Neutrophil (primary cell): ENCODE measurements at regions not wholly inside any gene's neighbourhood (a gene's known extent, or its start where the extent isn't known, plus 50 kb on each side); places are given as distances from the start of the nearest gene placed in this dataset.

Experiments used
- H3K27ac ChIP-seq: fragments of 200-600 bp; sonication (generic); 2 replicates; pipeline ENCODE4 v1.5.1; 2016; ENCODE audit warnings: mild to moderate bottlenecking, moderate library complexity
- H3K27me3 ChIP-seq: fragments of 200-600 bp; sonication (generic); 2 replicates; pipeline ENCODE4 v1.6.0; 2016; ENCODE audit warnings: mild to moderate bottlenecking
- H3K36me3 ChIP-seq: fragments of 200-600 bp; sonication (generic); 2 replicates; pipeline ENCODE4 v1.5.1; 2017
- H3K4me1 ChIP-seq, 2 experiments: fragments of 200-600 bp in 1 of 2; sonication (generic) in 1 of 2; 1 replicate in 1 of 2; 2 replicates in 1 of 2; pipeline versions ENCODE4 v1.5.1 to v1.6.1; 2013 to 2016; ENCODE audit warnings: low read depth in 1 of 2, low read length in 1 of 2, mild to moderate bottlenecking in 1 of 2, moderate library complexity in 1 of 2; ENCODE audit not compliant: control insufficient read depth in 1 of 2, insufficient read depth in 1 of 2
- H3K4me3 ChIP-seq, 2 experiments: fragments of 200-600 bp in 1 of 2; sonication (generic) in 1 of 2; 1 replicate in 1 of 2; 2 replicates in 1 of 2; pipeline ENCODE4 v1.5.1; 2013 to 2016; ENCODE audit warnings: low read depth in 1 of 2, low read length in 1 of 2, mild to moderate bottlenecking in 1 of 2, moderate library complexity in 1 of 2
- H3K9me3 ChIP-seq: fragments of 200-600 bp; sonication (generic); 2 replicates; pipeline ENCODE4 v1.5.1; 2016
- TF ChIP-seq, protein P1 (sequence below): fragments of 200-600 bp; sonication (generic); IDR thresholded peaks from 2 replicates; pipeline ENCODE4 v1.5.1; 2016; ENCODE audit warnings: antibody characterized with exemption

- TF ChIP-seq, protein P1, sequence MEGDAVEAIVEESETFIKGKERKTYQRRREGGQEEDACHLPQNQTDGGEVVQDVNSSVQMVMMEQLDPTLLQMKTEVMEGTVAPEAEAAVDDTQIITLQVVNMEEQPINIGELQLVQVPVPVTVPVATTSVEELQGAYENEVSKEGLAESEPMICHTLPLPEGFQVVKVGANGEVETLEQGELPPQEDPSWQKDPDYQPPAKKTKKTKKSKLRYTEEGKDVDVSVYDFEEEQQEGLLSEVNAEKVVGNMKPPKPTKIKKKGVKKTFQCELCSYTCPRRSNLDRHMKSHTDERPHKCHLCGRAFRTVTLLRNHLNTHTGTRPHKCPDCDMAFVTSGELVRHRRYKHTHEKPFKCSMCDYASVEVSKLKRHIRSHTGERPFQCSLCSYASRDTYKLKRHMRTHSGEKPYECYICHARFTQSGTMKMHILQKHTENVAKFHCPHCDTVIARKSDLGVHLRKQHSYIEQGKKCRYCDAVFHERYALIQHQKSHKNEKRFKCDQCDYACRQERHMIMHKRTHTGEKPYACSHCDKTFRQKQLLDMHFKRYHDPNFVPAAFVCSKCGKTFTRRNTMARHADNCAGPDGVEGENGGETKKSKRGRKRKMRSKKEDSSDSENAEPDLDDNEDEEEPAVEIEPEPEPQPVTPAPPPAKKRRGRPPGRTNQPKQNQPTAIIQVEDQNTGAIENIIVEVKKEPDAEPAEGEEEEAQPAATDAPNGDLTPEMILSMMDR: no peak
- Histone ChIP-seq H3K4me1 (peaks cover 8 to 12% of the 10 kb centered on the region in 2 experiments), H3K27ac (no peak overlapping the region), H3K27me3 (no peaks in the 10 kb centered on the region), H3K36me3 (no peaks in the 10 kb centered on the region), H3K4me3 (no peak overlapping the region), H3K9me3 (no peaks in the 10 kb centered on the region)
Measured at GRCh38 chr1:58909914-58910681, 126.3 kb upstream of the JUN start.

DNA sequence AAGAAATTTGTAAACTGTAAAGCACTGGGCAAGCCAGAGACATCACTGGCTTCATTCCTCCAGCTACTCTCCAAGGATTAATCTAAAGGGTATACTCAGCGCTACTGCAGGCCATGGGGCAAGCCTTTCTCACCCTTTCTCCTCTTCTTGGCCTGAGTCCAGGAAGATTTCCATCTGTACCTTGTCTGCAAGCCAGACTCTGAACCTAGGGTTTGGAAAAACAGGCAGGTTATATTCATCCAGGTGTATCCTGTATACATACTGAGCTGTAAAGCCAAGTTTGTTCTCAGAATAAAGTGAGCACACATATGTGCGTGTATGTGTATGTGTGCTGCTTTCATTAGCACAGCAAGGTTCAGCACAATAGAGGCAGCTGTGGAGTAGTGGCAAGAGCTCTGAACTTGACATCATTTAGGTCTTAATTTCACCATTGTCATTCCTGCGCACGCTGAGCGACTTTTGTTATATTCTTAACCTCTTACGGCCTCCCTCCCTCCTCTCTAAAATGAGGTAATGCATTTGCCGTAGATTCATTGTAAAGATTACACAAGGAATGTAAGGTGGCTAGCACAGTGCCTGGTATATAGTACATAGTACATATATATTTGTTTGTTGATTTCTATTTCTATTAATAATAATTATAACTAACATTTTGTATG lies 128.1 kb upstream of the JUN start:
- Histone ChIP-seq H3K27me3 (no peaks in the 10 kb centered on the region), H3K27ac (no peak overlapping the region), H3K36me3 (no peaks in the 10 kb centered on the region), H3K9me3 (no peaks in the 10 kb centered on the region), H3K4me3 (no peak overlapping the region), H3K4me1 (peaks cover 8 to 12% of the 10 kb centered on the region in 2 experiments)
- TF ChIP-seq, protein P1: no peak

DNA sequence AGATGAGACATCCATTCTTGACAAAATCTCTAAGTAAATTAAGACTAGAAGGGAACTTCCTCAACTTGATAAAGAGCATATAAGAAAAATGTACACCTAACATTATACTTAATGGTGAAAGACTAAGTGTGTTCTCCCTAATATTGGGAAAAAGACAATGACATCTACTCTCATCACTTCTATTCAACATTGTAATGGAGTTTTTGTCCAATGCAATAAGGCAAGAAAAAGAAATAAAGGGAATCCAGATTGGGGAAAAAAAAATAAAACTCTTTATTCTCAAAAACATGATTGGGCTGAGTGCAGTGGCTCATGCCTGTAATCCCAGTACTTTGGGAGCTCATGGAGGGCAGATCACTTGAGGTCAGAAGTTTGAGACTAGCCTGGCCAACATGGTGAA lies 131.1 kb upstream of the JUN start:
- H3K27ac ChIP-seq: no peak overlapping the region
- peaks cover 12 to 13% of the 10 kb centered on the region in 2 experiments for H3K4me1 ChIP-seq
- TF ChIP-seq, protein P1: no peak
- no peaks in the 10 kb centered on the region for H3K27me3 ChIP-seq
- no peak overlapping the region for H3K4me3 ChIP-seq
- no peaks in the 10 kb centered on the region for H3K36me3 ChIP-seq
- no peaks in the 10 kb centered on the region for H3K9me3 ChIP-seq

DNA sequence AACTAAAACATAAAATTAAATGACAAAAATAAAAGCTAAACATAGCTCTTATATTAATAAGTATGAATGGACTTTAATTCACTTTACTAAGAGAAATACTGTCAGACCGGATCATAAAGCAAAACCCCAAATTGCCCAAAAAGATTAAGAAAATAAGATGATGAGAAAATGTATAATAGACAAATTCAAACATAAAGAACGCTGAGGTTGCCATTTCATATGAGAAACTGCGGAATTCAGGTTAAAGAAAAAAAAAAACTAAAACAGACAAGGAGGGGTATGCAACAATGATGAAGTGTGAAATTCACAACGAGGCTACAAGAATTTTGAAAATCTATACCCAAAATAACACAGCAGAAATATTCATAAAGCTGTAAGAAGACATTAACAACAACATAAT lies 133.6 kb upstream of the JUN start:
- Histone ChIP-seq H3K27me3 (no peaks in the 10 kb centered on the region), H3K4me3 (no peak overlapping the region), H3K27ac (no peak overlapping the region), H3K36me3 (no peaks in the 10 kb centered on the region), H3K9me3 (no peaks in the 10 kb centered on the region), H3K4me1 (peaks cover 22 to 36% of the 10 kb centered on the region in 2 experiments)
- TF ChIP-seq, protein P1: no peak

DNA sequence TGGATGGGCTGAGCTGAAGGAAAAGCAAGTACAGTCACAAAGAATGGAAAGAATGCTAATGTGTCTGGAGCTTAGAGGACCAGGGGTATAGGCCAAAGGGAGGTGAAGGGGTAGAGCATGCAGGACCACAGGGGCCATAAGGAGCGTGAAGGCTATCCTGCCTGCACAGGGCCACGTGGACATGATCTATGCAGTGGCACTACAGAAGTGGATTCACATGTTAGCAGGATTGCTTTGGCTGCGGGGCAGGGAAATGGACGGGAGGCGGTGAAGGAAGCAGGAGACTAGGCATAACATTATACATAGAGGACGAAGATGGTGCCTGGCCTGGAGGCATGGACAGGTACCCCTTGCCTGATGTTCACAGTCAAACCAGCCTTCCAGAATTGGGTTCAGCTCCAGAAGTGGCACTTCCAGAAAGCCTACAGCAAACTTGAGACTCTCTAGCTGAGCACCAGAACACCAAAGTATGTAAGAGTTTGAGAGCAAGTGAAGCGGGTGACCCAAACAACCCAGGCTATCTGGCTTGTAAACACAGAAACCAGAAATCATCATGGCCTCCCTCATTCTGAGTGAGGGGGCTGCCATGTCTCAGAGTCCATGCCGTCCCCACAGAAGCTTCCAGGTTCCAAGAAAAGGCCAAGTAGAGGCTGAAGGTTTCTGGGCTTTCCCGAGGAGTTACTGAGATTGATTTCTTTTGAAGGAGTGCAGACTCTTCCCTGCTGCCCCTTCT lies 135.5 kb upstream of the JUN start:
- TF ChIP-seq, protein P1: no peak
- peaks cover 22 to 38% of the 10 kb centered on the region in 2 experiments for H3K4me1 ChIP-seq
- H3K36me3 ChIP-seq: no peaks in the 10 kb centered on the region
- no peaks in the 10 kb centered on the region for H3K9me3 ChIP-seq
- peak overlapping the region in 1 of 2 experiments; percentile 22 for H3K4me3 ChIP-seq
- peak overlapping the region; percentile 79 for H3K27ac ChIP-seq
- no peaks in the 10 kb centered on the region for H3K27me3 ChIP-seq
